HepG2 (cell line): ENCODE measurements at regions not wholly inside any gene's neighbourhood (a gene's known extent, or its start where the extent isn't known, plus 50 kb on each side); places are given as distances from the start of the nearest gene placed in this dataset.

Experiments
- CBFB ChIP-seq: sonication (generic); formaldehyde crosslinking; IDR thresholded peaks from 2 replicates; pipeline ENCODE4 v1.4.0; 2020; ENCODE audit warnings: missing genetic modification reagents
- KAT7 ChIP-seq: IDR thresholded peaks from 2 replicates; pipeline ENCODE4 v1.6.1; 2018; ENCODE audit warnings: borderline replicate concordance, missing compliant biosample characterization
- NBN ChIP-seq: fragments of 450-650 bp; conservative IDR thresholded peaks from 2 replicates; pipeline ENCODE4 v1.6.1; 2017
- NFE2L2 ChIP-seq: fragments of 150-350 bp; IDR thresholded peaks from 2 replicates; pipeline ENCODE4 v1.6.1; 2014; ENCODE audit warnings: low read length
- NKX3-1 ChIP-seq: sonication (generic); formaldehyde crosslinking; IDR thresholded peaks from 2 replicates; pipeline ENCODE4 v1.5.0; 2020; ENCODE audit warnings: missing genetic modification reagents
- PAWR ChIP-seq: sonication (generic); formaldehyde crosslinking; IDR thresholded peaks from 2 replicates; pipeline ENCODE4 v1.4.0; 2020; ENCODE audit warnings: missing genetic modification reagents, mild to moderate bottlenecking, borderline replicate concordance
- PTBP1 ChIP-seq: fragments of 200-400 bp; formaldehyde crosslinking; IDR thresholded peaks from 2 replicates; pipeline ENCODE4 v1.6.1; 2018; ENCODE audit warnings: low read length, low read depth; ENCODE audit not compliant: poor library complexity, severe bottlenecking
- SP4 ChIP-seq: sonication (generic); formaldehyde crosslinking; IDR thresholded peaks from 2 replicates; pipeline ENCODE4 v1.8.1; 2023; ENCODE audit warnings: mild to moderate bottlenecking, missing genetic modification reagents
- THAP7 ChIP-seq: sonication (generic); formaldehyde crosslinking; IDR thresholded peaks from 2 replicates; pipeline ENCODE4 v1.8.1; 2023; ENCODE audit warnings: mild to moderate bottlenecking, missing genetic modification reagents
- ZEB1 ChIP-seq: IDR thresholded peaks from 2 replicates; pipeline ENCODE4 v1.6.1; 2012; ENCODE audit warnings: mild to moderate bottlenecking, low read depth, inconsistent platforms; ENCODE audit not compliant: insufficient replicate concordance
- ZNF225 ChIP-seq: sonication (generic); formaldehyde crosslinking; IDR thresholded peaks from 2 replicates; pipeline ENCODE4 v1.4.0; 2020; ENCODE audit warnings: mild to moderate bottlenecking, missing genetic modification reagents
- ZNF337 ChIP-seq: sonication (generic); formaldehyde crosslinking; IDR thresholded peaks from 2 replicates; pipeline ENCODE4 v1.5.1; 2020; ENCODE audit warnings: missing genetic modification reagents, low read depth, mild to moderate bottlenecking, borderline replicate concordance
- ZNF687 ChIP-seq: sonication (generic); formaldehyde crosslinking; IDR thresholded peaks from 2 replicates; pipeline ENCODE4 v1.5.1; 2020; ENCODE audit warnings: mild to moderate bottlenecking, missing genetic modification reagents, moderate library complexity
- ZSCAN20 ChIP-seq: sonication (generic); formaldehyde crosslinking; IDR thresholded peaks from 2 replicates; pipeline ENCODE4 v1.4.0; 2020; ENCODE audit warnings: missing genetic modification reagents, mild to moderate bottlenecking, borderline replicate concordance
- TF ChIP-seq, protein P1 (sequence below): sonication (generic); formaldehyde crosslinking; IDR thresholded peaks from 2 replicates; pipeline ENCODE4 v1.4.0; 2020; ENCODE audit warnings: missing genetic modification reagents
- TF ChIP-seq, protein P2 (sequence below): sonication (generic); formaldehyde crosslinking; IDR thresholded peaks from 2 replicates; pipeline ENCODE4 v1.8.0; 2022; ENCODE audit warnings: missing genetic modification reagents, mild to moderate bottlenecking, moderate library complexity, borderline replicate concordance
- TF ChIP-seq, protein P3 (sequence below), 2 experiments: sonication (generic) in 1 of 2; formaldehyde crosslinking in 1 of 2; IDR thresholded peaks; 2 replicates each; pipeline versions ENCODE4 v1.4.0 to v1.6.1; 2016 to 2020; ENCODE audit warnings: borderline replicate concordance in 1 of 2, low read depth in 1 of 2, mild to moderate bottlenecking in 1 of 2, missing genetic modification reagents in 1 of 2

DNA sequence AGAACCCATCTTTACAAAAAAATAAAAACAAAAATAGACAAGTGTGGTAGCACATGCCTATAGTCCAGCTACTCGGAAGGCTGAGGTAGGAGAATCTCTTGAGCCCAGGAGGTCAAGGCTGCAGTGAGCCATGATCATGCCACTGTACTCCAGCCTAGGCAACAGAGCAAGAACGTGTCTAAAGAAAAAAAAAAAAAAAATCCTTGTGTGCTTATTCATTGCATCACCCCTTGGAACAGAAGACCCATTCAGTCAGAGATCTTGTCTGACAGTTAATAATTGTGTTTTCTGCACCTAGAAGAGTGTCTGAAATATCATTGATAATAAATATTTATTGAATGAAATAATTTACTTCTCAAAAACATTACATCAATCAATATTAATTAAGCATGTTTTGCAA is 97.4 kb upstream of the TBL1X start (continued):
- TF ChIP-seq NBN (no peak), KAT7 (no peak), PAWR (CRISPR knock-in tag) (no peak), NFE2L2 (no peak), ZNF687 (no peak), THAP7 (no peak), NKX3-1 (no peak), SP4 (CRISPR knock-in tag) (no peak), CBFB (CRISPR knock-in tag) (no peak), ZNF225 (CRISPR knock-in tag) (no peak), ZEB1 (no peak), ZNF337 (CRISPR knock-in tag) (no peak), ZSCAN20 (CRISPR knock-in tag) (no peak), PTBP1 (no peak)
- TF ChIP-seq, protein P1, sequence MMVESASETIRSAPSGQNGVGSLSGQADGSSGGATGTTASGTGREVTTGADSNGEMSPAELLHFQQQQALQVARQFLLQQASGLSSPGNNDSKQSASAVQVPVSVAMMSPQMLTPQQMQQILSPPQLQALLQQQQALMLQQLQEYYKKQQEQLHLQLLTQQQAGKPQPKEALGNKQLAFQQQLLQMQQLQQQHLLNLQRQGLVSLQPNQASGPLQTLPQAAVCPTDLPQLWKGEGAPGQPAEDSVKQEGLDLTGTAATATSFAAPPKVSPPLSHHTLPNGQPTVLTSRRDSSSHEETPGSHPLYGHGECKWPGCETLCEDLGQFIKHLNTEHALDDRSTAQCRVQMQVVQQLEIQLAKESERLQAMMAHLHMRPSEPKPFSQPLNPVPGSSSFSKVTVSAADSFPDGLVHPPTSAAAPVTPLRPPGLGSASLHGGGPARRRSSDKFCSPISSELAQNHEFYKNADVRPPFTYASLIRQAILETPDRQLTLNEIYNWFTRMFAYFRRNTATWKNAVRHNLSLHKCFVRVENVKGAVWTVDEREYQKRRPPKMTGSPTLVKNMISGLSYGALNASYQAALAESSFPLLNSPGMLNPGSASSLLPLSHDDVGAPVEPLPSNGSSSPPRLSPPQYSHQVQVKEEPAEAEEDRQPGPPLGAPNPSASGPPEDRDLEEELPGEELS, result no peak
- TF ChIP-seq, protein P2, sequence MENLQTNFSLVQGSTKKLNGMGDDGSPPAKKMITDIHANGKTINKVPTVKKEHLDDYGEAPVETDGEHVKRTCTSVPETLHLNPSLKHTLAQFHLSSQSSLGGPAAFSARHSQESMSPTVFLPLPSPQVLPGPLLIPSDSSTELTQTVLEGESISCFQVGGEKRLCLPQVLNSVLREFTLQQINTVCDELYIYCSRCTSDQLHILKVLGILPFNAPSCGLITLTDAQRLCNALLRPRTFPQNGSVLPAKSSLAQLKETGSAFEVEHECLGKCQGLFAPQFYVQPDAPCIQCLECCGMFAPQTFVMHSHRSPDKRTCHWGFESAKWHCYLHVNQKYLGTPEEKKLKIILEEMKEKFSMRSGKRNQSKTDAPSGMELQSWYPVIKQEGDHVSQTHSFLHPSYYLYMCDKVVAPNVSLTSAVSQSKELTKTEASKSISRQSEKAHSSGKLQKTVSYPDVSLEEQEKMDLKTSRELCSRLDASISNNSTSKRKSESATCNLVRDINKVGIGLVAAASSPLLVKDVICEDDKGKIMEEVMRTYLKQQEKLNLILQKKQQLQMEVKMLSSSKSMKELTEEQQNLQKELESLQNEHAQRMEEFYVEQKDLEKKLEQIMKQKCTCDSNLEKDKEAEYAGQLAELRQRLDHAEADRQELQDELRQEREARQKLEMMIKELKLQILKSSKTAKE, result no peak
- TF ChIP-seq, protein P3, sequence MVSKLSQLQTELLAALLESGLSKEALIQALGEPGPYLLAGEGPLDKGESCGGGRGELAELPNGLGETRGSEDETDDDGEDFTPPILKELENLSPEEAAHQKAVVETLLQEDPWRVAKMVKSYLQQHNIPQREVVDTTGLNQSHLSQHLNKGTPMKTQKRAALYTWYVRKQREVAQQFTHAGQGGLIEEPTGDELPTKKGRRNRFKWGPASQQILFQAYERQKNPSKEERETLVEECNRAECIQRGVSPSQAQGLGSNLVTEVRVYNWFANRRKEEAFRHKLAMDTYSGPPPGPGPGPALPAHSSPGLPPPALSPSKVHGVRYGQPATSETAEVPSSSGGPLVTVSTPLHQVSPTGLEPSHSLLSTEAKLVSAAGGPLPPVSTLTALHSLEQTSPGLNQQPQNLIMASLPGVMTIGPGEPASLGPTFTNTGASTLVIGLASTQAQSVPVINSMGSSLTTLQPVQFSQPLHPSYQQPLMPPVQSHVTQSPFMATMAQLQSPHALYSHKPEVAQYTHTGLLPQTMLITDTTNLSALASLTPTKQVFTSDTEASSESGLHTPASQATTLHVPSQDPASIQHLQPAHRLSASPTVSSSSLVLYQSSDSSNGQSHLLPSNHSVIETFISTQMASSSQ (IDR thresholded peaks at IDR 0.05; ENCODE audit: low read depth), result no peak
- TF ChIP-seq, protein P3 (CRISPR knock-in tag; IDR thresholded peaks at IDR 0.05; ENCODE audit: borderline replicate concordance), result no peak
